NCI-H2196 treated with DMSO at 0.1 percent for 48 hours (cell line): ENCODE measurements at regions not wholly inside any gene's neighbourhood (a gene's known extent, or its start where the extent isn't known, plus 50 kb on each side); places are given as distances from the start of the nearest gene placed in this dataset.
"Not testable (repeated sequence)": the region's sequence is repeated elsewhere in the genome, so short reads cannot be mapped to it uniquely, and the experiment has no call there.

Source experiments
- DNase-seq: peaks from one replicate; lab custom pipeline; 2025; ENCODE audit not compliant: unreplicated experiment; lab: John Stamatoyannopoulos, UW

DNA sequence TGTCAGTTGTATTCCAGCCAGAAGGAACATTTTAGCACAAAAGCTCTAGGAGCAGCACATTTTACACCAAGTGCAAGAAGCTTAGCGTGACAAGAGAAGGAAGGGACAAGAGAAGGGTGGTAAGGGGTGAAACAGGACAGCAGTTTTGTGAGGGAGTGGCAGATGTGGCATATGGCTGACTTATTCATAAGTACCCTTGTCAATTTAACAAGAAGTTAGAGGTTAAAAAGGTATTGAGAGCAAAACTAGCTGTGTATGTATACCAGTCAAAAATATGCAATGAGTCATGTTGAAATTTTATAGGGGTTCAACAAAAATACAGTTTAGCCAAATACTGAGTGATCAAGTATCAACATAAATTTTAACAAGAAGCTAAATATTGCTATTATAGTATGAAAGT lies 561.5 kb upstream of the POT1 start:
- no peak for DNase-seq

DNA sequence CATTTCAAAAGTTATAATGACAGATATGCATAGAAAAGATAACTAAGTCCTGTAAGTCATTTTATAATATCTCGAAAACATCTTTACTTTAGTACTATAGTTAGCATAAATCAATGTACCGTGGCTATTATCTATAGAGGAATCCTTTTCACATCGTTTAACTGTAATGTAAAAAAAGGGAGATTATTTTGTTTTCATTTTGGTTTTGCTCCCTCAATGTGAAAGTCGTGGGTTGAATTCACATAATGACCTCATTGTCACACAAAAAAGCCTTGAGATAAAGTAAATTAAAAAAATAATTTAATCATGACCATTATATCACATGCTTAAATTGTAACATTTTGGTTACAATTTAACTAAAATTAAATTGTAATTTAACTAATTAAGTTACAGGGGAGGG lies 560.5 kb upstream of the POT1 start:
- DNase-seq = no peak

DNA sequence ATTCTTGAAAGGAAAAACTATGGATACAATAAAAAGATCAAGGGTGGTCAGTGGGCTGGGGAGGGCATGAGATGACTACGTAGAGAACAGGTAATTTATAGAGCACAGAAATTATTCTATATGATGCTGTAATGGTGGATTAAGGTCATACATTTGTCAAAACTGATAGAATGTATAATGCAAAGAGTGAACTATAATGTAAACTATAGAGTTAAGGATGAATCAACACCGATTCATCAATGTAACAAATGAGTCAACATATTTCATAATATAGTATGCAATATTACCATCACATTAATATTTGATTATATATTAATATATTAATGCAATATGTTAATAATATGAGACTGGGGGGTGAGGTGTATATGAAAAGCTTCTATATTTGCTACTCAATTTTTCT lies 555.6 kb upstream of the POT1 start:
- no peak for DNase-seq

DNA sequence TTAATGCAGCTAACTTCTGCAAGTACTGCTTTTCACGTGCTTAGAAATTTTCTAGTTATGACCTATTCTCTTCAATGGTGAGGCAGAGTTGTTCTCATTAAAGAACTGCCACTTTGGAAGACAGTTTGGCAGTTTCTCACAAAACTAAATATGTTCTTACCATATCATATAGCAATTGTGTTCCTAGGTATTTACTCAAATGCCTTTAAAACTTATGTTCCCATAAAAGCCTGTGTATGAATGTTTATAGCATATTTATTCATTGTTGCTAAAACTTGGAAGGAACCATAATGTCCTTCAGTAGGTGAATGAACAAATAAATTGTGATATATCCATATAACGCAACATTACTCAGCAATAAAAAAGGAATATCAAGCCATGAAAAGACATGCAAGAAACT lies 555.1 kb upstream of the POT1 start:
- no peak for DNase-seq

DNA sequence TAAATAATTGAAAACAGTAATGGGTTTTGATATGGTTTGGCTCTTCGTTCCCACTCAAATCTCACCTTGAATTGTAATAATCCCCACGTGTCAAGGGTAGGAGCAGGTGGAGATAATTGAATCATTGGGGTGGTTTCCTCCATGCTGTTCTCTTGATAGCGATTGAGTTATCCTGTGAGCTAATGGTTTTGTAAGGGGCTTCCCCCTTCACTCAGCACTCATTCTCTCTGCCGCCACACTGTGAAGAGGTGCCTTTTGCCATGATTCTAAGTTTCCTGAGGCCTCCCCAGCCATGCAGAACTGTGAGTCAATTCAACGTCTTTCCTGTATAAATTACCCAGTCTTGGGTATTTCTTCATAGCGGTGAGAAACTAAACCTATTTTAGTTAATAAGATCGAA lies 551.7 kb upstream of the POT1 start:
- DNase-seq = no peak

DNA sequence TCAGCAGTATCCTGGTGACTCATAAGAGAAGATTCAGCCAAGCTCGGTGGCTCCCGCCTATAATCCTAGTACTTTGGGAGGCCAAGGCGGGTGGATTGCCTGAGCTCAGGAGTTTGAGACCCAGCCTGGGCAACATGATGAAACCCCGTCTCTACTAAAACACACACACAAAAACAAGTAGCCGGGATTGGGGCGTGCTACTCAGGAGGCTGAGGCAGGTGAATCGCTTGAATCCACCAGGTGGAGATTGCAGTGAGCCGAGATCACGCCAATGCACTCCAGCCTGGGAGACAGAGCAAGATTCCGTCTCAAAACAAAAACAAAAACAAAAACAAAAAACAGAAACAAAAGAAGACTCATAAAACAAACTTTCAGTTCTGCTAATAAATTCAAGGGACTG lies 551.1 kb upstream of the POT1 start:
- no peak for DNase-seq

DNA sequence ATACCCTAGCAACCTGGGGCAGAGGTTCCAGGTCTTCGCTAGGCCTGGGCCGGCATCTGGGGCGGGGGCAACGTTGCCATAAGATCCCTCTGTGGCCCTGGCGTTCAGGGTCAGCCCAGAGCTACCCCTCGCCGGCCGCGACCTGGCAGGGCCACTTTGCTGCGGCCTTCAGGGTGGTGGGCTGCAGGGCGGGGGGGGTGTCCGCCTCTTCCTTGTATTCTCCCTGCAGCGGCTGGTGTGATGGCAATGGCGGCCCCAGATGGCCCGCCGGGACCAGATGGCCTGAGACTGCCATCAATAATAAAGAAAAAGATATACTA lies 539.2 kb upstream of the POT1 start:
- no peak for DNase-seq

DNA sequence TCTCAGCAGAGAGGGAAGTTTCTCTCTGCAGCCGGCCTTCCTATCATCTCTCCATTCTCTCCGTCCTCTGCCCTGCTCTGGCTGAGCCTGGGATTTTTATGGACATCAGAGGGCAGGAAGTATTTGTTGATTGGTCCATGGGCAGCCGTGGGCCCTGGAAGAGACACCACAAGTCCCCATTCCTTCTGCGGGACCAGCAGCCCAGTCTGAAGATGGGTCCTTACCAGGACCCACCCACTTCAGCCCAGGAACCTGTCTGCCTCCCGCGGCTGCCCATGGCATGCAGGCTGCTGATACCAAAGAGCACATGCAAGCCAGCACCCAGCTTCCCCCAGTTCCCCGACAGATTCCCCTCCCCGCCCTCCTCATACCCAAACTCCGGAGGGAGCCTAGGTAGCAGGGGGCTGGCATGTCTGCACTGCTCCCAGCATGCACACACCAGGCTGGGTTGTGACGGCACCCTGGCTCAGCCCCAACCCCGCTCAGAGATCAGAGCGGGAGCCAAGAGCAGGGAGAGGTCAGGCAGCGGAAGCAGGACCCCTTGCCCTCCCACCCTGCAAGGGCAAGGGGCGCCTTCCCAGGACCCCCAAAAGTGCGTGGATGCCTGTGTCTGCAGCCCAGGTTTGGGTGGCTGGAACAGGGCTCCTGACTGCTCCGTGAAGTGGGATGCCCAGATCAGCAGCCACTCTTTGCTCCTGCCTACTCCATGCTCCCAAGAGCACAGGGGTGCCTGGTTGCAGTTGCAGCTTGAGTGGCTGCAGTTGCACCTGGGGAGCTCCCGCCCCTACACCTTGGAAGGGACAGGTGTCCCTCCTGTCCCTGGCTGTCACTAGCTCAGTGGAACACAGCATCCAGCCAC lies 538.6 kb upstream of the POT1 start:
- DNase-seq = no peak

DNA sequence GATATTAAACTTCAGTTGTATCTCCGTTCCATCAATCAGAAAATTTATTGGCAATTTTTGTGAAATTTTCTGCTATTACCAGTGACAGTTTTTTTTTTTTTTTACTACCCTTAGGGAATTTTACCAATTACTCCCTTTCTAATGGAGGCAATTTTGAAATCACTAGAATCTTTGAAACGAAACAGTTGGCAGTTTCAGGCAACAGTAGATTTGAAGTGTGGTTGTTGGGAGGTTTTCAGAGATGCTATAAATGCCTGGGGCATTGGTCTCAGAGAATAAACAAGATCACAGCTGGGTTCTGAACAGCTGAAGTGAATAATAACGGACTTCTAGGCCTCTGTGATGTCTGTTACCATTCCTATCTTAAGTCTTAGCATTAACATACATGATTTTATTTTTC lies 535.9 kb upstream of the POT1 start:
- DNase-seq = no peak

DNA sequence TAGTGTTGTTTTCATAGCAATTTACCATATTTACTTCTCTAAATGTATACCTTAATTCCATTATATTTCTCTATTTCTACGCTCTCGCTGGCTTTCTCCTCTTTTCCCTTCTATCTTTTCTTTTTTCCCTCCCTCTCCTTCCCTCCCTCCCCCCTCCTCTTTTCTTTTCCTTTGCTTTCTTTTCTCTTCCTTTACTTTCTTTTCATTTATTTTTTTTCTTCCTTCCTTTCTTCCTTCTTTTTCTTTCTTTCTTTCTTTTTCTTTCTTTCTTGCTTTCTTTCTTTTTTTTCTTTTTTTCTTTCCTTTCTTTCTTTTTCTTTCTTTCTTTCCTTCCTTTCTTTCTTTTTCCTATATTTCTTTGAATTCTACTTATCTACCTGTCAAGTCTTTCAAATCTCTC lies 533.0 kb upstream of the POT1 start:
- DNase-seq = no peak

DNA sequence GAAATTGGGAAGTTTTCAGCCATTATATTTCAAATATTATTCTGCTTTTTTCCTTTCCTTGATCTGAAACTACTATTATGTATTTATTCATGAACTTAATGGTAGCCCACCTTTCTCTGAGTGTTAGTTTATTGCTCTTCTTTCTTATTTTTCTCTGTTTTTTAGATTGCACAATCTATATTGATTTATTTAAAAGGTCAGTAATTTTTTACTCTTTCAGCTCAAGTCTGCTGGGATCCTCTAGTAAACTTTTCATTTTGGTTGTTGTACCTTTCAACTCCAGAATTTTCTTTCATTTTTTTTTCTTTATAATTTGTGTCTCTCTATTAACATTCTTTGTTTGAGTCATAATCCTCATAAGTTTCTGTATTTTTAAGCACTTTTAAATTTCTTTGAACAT lies 529.4 kb upstream of the POT1 start:
- no peak for DNase-seq

DNA sequence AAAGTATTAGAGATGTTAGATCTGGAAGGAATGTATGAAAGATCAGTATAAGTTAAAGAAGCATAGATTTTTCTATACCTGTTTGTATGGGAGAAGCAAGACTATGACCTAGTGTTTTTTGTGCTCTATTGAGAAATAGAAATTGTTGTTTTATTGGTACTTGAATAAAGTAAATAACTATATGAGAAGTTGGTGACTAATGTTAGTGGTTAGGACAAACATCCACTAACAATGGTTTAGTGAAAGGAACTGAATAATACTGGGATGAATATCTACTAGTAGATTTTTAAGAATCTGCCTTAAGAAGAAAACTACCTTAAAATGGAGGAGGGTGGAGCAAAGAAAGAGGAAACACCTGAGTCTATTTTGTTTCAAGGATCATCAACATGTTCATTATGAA lies 521.1 kb upstream of the POT1 start:
- no peak for DNase-seq

DNA sequence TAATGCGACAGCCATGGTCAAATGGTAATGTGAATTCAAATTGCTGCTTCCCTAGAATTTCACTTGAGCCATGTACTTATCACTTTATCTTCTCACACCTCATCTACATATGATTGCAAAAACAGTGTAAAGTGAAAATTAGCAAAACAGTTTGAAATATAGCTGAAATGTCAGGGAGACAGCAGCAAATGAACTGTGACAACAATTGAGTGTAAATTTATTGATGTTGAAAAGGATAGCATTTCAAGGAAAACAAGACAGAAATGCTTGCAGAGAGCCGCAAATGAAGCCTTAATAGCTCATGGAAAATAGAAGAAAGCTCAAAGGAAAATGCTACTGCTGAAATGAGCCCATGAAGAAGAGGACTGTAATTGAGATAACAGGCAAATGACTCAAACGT lies 516.2 kb upstream of the POT1 start:
- no peak for DNase-seq

DNA sequence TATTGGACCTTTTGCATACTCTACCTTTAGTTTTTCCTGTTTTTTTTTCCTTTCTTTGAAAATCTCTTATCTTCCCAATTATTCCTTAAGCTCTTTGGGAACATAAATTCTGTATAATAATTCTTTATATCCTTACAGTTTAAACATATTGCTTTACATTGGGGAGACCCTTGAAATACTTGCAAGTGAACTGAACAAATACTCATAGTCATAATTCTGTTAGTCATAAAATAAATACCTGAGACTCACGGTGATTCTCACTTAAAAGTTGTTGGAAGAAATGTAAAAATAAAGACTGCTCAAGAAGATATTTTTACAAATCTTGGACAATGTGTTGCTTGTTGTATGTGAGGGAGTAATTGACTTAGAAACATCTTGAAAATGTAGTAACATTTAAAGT lies 515.2 kb upstream of the POT1 start:
- no peak for DNase-seq

DNA sequence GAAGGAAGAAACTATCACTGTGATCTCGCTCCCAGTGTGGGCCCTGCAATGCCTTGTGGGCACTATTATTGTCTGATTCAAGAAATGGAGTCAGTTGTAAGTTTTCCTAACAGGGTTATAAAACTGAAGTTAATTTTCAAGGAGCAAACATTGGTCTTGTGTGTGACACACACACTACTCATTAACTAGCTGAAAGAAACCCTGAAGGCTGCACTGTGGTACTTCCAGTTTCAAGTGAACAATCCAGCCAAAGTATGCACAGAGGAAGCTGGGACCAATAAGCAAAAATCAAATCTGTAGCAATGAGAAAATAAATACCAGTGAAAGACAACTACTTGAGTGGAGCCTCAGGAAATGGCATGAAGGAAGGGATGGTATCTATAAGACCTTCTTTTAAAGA lies 506.6 kb upstream of the POT1 start:
- no peak for DNase-seq

DNA sequence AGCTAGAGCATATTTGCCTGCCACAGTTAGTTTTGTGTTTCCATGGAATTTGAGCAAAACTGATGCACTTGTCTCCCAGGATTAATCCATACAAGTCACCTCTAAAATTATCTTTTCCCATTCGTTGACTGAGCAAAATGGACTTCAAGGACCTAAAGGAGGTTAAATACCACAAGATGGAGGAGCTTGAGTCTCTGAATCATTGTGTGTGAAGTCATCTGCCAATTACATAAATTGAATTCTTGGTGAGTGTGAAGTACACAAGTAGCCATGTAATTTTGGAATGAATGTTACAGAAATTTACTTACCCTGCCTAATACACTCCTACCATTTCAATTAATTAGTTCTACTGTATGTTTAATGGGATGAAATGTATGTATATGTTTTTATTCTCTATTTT lies 501.7 kb upstream of the POT1 start:
- DNase-seq = no peak

DNA sequence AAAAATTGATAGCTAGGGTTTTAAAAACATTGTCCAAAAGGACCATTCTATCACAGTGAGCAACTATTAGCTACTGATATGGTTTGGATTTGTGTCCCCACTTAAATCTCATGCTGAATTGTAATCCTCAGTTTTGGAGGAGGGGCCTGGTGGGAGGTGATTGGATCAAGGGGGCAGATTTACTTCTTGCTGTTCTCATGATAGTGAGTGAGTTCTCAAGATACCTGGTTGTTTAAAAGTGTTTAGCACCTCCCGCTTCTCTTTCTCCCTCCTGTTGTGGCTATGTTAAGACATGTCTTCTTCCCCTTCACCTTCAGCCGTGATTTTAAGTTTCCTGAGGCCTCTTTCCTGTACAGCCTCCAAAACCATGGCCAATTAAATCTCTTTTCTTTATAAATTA lies 500.4 kb upstream of the POT1 start:
- no peak for DNase-seq

DNA sequence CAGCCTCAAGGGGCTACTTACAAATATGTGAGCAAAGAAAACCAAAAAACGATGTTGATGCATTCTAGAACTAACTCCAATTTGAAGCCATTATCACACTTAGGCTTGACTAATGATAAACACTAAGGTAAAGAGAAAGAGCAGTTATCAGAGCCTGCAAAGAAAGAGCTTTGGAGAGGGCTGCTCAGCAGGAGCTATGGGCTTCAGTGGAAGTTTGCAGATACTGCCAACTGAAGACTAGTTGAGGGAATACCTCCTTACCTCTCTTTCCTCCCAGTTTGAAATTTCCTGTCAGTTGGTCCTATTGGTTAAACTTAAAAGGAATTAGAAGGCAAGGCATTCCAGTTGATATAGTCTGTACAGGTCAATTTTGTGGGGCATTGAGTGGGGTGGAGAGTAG lies 498.1 kb upstream of the POT1 start:
- DNase-seq = no peak

DNA sequence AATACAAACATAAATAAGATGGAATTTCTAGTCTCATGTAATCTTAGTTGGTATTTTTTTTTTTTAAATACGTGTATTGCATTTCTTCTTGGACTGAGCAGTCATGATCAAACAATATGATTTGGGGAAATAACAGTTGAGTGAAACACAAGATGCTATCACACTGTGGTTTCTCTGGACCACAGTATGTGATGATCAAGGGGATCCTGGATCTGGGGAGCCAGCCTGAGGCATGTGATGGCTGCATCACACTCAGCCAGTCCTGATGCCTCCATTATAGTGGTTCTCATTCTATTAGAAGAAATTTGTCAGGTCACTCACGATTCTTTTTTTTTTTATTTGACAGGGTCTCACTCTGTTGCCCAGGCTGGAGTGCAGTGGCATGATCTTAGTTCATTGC lies 495.9 kb upstream of the POT1 start:
- no peak for DNase-seq

DNA sequence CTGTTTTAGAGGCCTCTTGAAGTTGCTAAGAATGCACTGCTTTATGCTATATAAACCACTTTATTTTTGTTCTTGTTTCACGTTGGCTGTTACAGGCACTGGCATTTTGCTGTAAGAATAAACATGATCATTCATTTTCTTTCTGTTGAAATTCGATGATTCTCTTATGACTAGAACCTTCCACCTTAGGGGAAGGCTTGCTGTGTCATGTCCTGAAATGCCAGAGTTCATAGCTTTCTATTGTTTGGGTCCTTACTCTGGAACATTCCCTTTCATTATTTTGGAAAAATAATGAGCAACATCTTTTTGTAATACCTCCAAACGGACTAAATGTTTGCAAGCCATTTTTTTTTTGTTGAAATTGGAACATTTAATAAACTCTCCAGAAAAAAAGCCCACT lies 495.1 kb upstream of the POT1 start:
- DNase-seq = no peak

DNA sequence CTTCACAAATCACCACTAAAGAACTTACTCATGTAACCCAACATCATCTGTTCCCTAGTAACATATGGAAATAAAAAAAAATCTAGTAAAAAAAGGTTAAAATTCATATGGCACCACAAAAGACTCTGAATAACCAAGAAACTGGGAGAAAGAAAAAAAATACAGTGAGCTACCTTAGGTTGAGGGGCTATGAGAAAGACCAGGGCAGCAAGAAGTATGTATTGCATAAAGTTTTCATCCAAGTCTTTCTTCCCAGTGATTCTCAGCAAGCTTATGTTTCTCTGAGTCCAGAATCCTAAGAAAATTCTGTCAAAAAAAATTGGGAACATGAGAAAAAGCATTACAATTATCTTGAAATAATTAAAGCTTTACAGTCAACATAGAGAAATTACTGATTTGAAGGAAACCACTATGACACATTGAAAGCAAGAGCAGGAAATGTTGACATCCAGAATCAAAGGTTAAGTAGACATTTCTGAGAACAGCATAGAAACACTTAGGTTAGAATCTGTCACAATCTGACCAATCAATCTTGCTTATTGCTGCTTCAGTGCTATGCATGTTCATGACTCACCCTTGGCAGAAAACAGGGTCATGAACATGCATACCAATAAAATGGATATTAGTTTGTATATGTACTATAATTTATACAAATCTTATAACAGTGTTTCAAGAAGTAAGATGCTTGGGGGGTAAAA lies 494.0 kb upstream of the POT1 start:
- no peak for DNase-seq

DNA sequence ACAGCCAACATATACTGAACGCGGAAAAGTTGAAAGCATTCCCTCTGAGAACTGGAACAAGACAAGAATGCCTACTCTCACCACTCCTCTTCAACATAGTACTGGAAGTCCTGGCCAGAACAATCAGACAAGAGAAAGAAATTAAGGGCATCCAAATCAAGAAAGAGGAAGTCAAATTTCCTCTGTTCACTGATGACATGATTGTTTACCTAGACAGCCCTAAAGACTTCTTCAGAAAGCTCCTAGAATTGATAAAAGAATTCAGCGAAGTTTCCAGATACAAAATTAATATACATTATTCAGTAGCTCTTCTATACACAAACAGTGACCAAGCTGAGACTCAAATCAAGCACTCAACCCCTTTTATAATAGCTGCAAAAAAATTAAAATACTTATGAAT lies 491.8 kb upstream of the POT1 start:
- not testable (repeated sequence) for DNase-seq
